ENCODE measurements at regions not wholly inside any gene's neighbourhood (a gene's known extent, or its start where the extent isn't known, plus 50 kb on each side); places are given as distances from the start of the nearest gene placed in this dataset.

GRCh38 chr9:7879551-7880245 lies 80.1 kb upstream of the DMAC1 start:
- H3K9ac ChIP-seq (ENCODE audit: low read length), result no peak overlapping the region
- H3K36me3 ChIP-seq (ENCODE audit: control insufficient read depth, insufficient read depth, low read length), result no peaks in the 10 kb centered on the region
- no peaks in the 10 kb centered on the region for H3K9me3 ChIP-seq (ENCODE audit: control insufficient read depth, low read length)
- H3K4me3 ChIP-seq (ENCODE audit: low read length), result no peak overlapping the region
- H3K27me3 ChIP-seq (ENCODE audit: control insufficient read depth, insufficient read depth, low read length), result no peaks in the 10 kb centered on the region
- H3K4me1 ChIP-seq (ENCODE audit: control insufficient read depth, insufficient read depth, low read length), result no peaks in the 10 kb centered on the region

GRCh38 chr9:7871977-7872730 lies 72.6 kb upstream of the DMAC1 start:
- Histone ChIP-seq H3K9me3 (ENCODE audit: control insufficient read depth, low read length) (no peaks in the 10 kb centered on the region), H3K27me3 (ENCODE audit: control insufficient read depth, insufficient read depth, low read length) (no peaks in the 10 kb centered on the region), H3K4me1 (ENCODE audit: control insufficient read depth, insufficient read depth, low read length) (no peaks in the 10 kb centered on the region), H3K4me3 (ENCODE audit: low read length) (no peak overlapping the region), H3K9ac (ENCODE audit: low read length) (no peak overlapping the region), H3K36me3 (ENCODE audit: control insufficient read depth, insufficient read depth, low read length) (no peaks in the 10 kb centered on the region)

- no peaks in the 10 kb centered on the region for H3K27me3 ChIP-seq (ENCODE audit: control insufficient read depth, insufficient read depth, low read length)
- no peak overlapping the region for H3K4me3 ChIP-seq (ENCODE audit: low read length)
- H3K36me3 ChIP-seq (ENCODE audit: control insufficient read depth, insufficient read depth, low read length), result no peaks in the 10 kb centered on the region
- no peaks in the 10 kb centered on the region for H3K4me1 ChIP-seq (ENCODE audit: control insufficient read depth, insufficient read depth, low read length)
- H3K9me3 ChIP-seq (ENCODE audit: control insufficient read depth, low read length), result no peaks in the 10 kb centered on the region
- no peak overlapping the region for H3K9ac ChIP-seq (ENCODE audit: low read length)
Measured at GRCh38 chr9:7869340-7869739, 69.8 kb upstream of the DMAC1 start.

- Histone ChIP-seq H3K9me3 (ENCODE audit: control insufficient read depth, low read length) (no peaks in the 10 kb centered on the region), H3K4me1 (ENCODE audit: control insufficient read depth, insufficient read depth, low read length) (no peaks in the 10 kb centered on the region), H3K27me3 (ENCODE audit: control insufficient read depth, insufficient read depth, low read length) (no peaks in the 10 kb centered on the region), H3K4me3 (ENCODE audit: low read length) (no peak overlapping the region), H3K36me3 (ENCODE audit: control insufficient read depth, insufficient read depth, low read length) (no peaks in the 10 kb centered on the region), H3K9ac (ENCODE audit: low read length) (no peak overlapping the region)
Measured at GRCh38 chr9:7862170-7862569, 62.6 kb upstream of the DMAC1 start.

- Histone ChIP-seq H3K4me3 (ENCODE audit: low read length) (no peak overlapping the region), H3K9ac (ENCODE audit: low read length) (no peak overlapping the region)
Measured at GRCh38 chr9:7861086-7861485, 61.5 kb upstream of the DMAC1 start.

GRCh38 chr9:7860335-7860709 lies 60.7 kb upstream of the DMAC1 start:
- H3K9me3 ChIP-seq (ENCODE audit: control insufficient read depth, low read length), result no peaks in the 10 kb centered on the region
- no peaks in the 10 kb centered on the region for H3K4me1 ChIP-seq (ENCODE audit: control insufficient read depth, insufficient read depth, low read length)

More at GRCh38 chr9:7861086-7861485, 61.5 kb upstream of the DMAC1 start:
- no peaks in the 10 kb centered on the region for H3K36me3 ChIP-seq (ENCODE audit: control insufficient read depth, insufficient read depth, low read length)
- no peaks in the 10 kb centered on the region for H3K9me3 ChIP-seq (ENCODE audit: control insufficient read depth, low read length)
- H3K4me1 ChIP-seq (ENCODE audit: control insufficient read depth, insufficient read depth, low read length), result no peaks in the 10 kb centered on the region
- H3K27me3 ChIP-seq (ENCODE audit: control insufficient read depth, insufficient read depth, low read length), result no peaks in the 10 kb centered on the region

GRCh38 chr9:7859701-7860334 lies 60.2 kb upstream of the DMAC1 start:
- Histone ChIP-seq H3K9me3 (ENCODE audit: control insufficient read depth, low read length) (no peaks in the 10 kb centered on the region), H3K4me1 (ENCODE audit: control insufficient read depth, insufficient read depth, low read length) (no peaks in the 10 kb centered on the region), H3K36me3 (ENCODE audit: control insufficient read depth, insufficient read depth, low read length) (no peaks in the 10 kb centered on the region), H3K9ac (ENCODE audit: low read length) (no peak overlapping the region), H3K27me3 (ENCODE audit: control insufficient read depth, insufficient read depth, low read length) (no peaks in the 10 kb centered on the region), H3K4me3 (ENCODE audit: low read length) (no peak overlapping the region)

More at GRCh38 chr9:7860335-7860709, 60.7 kb upstream of the DMAC1 start:
- no peaks in the 10 kb centered on the region for H3K27me3 ChIP-seq (ENCODE audit: control insufficient read depth, insufficient read depth, low read length)
- no peaks in the 10 kb centered on the region for H3K36me3 ChIP-seq (ENCODE audit: control insufficient read depth, insufficient read depth, low read length)
- no peak overlapping the region for H3K4me3 ChIP-seq (ENCODE audit: low read length)
- H3K9ac ChIP-seq (ENCODE audit: low read length), result no peak overlapping the region

GRCh38 chr9:7858166-7858565 lies 58.6 kb upstream of the DMAC1 start:
- H3K4me1 ChIP-seq (ENCODE audit: control insufficient read depth, insufficient read depth, low read length), result no peaks in the 10 kb centered on the region
- no peaks in the 10 kb centered on the region for H3K9me3 ChIP-seq (ENCODE audit: control insufficient read depth, low read length)
- H3K36me3 ChIP-seq (ENCODE audit: control insufficient read depth, insufficient read depth, low read length), result no peaks in the 10 kb centered on the region
- H3K27me3 ChIP-seq (ENCODE audit: control insufficient read depth, insufficient read depth, low read length), result no peaks in the 10 kb centered on the region
- H3K9ac ChIP-seq (ENCODE audit: low read length), result no peak overlapping the region
- no peak overlapping the region for H3K4me3 ChIP-seq (ENCODE audit: low read length)

GRCh38 chr9:7854763-7855162 lies 55.2 kb upstream of the DMAC1 start:
- no peaks in the 10 kb centered on the region for H3K36me3 ChIP-seq (ENCODE audit: control insufficient read depth, insufficient read depth, low read length)
- H3K4me3 ChIP-seq (ENCODE audit: low read length), result no peak overlapping the region
- no peaks in the 10 kb centered on the region for H3K27me3 ChIP-seq (ENCODE audit: control insufficient read depth, insufficient read depth, low read length)
- H3K9me3 ChIP-seq (ENCODE audit: control insufficient read depth, low read length), result no peaks in the 10 kb centered on the region
- H3K9ac ChIP-seq (ENCODE audit: low read length), result no peak overlapping the region
- H3K4me1 ChIP-seq (ENCODE audit: control insufficient read depth, insufficient read depth, low read length), result no peaks in the 10 kb centered on the region
